ENCODE measurements at regions not wholly inside any gene's neighbourhood (a gene's known extent, or its start where the extent isn't known, plus 50 kb on each side); places are given as distances from the start of the nearest gene placed in this dataset.

DNA sequence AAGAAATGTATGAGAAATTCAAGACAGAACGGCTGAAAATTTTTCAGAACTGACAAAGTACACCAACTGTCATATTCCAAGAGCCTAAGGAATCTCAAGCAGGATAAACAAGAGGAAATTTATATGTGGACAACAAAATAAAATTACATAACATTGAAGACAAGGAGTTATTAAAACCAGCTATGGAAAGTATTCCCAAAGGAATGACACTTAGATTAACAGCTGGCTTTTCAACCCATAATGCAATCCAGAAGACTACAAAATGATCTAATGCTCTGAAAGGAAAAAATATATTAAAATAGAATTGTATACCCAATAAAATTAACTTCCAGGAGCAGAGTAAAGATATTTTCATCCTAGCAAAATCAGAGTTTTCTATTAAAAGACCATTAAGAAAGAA lies 132.2 kb upstream of the BNIP2 start:
- TF ChIP-seq KAT2B (IDR thresholded peaks at IDR 0.05; ENCODE audit: borderline replicate concordance, low read depth, low read length) (no peak), RFX5 (IDR thresholded peaks at IDR 0.05; ENCODE audit: low read depth, low read length) (no peak), NBN (conservative IDR thresholded peaks at IDR 0.05) (no peak)
- TF ChIP-seq, protein P1, sequence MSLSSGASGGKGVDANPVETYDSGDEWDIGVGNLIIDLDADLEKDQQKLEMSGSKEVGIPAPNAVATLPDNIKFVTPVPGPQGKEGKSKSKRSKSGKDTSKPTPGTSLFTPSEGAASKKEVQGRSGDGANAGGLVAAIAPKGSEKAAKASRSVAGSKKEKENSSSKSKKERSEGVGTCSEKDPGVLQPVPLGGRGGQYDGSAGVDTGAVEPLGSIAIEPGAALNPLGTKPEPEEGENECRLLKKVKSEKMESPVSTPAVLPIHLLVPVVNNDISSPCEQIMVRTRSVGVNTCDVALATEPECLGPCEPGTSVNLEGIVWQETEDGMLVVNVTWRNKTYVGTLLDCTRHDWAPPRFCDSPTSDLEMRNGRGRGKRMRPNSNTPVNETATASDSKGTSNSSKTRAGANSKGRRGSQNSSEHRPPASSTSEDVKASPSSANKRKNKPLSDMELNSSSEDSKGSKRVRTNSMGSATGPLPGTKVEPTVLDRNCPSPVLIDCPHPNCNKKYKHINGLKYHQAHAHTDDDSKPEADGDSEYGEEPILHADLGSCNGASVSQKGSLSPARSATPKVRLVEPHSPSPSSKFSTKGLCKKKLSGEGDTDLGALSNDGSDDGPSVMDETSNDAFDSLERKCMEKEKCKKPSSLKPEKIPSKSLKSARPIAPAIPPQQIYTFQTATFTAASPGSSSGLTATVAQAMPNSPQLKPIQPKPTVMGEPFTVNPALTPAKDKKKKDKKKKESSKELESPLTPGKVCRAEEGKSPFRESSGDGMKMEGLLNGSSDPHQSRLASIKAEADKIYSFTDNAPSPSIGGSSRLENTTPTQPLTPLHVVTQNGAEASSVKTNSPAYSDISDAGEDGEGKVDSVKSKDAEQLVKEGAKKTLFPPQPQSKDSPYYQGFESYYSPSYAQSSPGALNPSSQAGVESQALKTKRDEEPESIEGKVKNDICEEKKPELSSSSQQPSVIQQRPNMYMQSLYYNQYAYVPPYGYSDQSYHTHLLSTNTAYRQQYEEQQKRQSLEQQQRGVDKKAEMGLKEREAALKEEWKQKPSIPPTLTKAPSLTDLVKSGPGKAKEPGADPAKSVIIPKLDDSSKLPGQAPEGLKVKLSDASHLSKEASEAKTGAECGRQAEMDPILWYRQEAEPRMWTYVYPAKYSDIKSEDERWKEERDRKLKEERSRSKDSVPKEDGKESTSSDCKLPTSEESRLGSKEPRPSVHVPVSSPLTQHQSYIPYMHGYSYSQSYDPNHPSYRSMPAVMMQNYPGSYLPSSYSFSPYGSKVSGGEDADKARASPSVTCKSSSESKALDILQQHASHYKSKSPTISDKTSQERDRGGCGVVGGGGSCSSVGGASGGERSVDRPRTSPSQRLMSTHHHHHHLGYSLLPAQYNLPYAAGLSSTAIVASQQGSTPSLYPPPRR (CRISPR knock-in tag; IDR thresholded peaks at IDR 0.05; ENCODE audit: borderline replicate concordance) = no peak
